GM12878 (cell line): ENCODE measurements at regions not wholly inside any gene's neighbourhood (a gene's known extent, or its start where the extent isn't known, plus 50 kb on each side); places are given as distances from the start of the nearest gene placed in this dataset.

Source experiments
- ATAC-seq: fragments of 200-7000 bp; cut with Tn5 transposase; 3 replicates; pipeline ENCODE4 v1.9.1; 2020; ENCODE audit warnings: mild to moderate bottlenecking, moderate library complexity
- BruUV-seq: library from RNA; stranded (reverse); fragments of 400-500 nt; replicated peaks from 2 replicates; lab custom pipeline; 2021; lab: Mats Ljungman, UMichigan
- CTCF ChIA-PET: fragments of 300-600 bp; sonication (Branson Sonifier 250); formaldehyde crosslinking; extraction: SDS; loops from one replicate; lab custom pipeline; 2021; ENCODE audit warnings: inconsistent platforms; lab: Yijun Ruan, JAX
- POLR2A ChIA-PET: fragments of 350-600 bp; formaldehyde crosslinking; extraction: SDS; loops from one replicate; lab custom pipeline; 2021; ENCODE audit warnings: inconsistent platforms; lab: Charles Lee
- RAD21 ChIA-PET: fragments of 300-600 bp; sonication (Branson Sonifier 250); formaldehyde crosslinking; loops from one replicate; lab custom pipeline; 2023; ENCODE audit warnings: antibody characterized with exemption; ENCODE audit not compliant: unreplicated experiment; lab: Charles Lee
- SMC1A ChIA-PET: fragments of 300-600 bp; sonication (Branson Sonifier 250); formaldehyde crosslinking; loops from one replicate; lab custom pipeline; 2023; ENCODE audit not compliant: unreplicated experiment, uncharacterized antibody; lab: Charles Lee
- DNase-seq: peaks from one replicate; pipeline ENCODE4 v3.0.0-alpha.2; 2011; ENCODE audit warnings: low read depth, low spot score
- FAIRE-seq: peaks from 3 replicates; lab custom pipeline; 2011; peaks lifted over from hg19 to GRCh38; lab: Jason Lieb, UNC
- H2AFZ ChIP-seq: 2 replicates; pipeline ENCODE4 v1.6.0; 2011; ENCODE audit warnings: low read depth, low read length, control low read depth; ENCODE audit not compliant: control insufficient read depth
- H3K27ac ChIP-seq: 2 replicates; pipeline ENCODE4 v1.5.1; 2011; ENCODE audit warnings: control low read depth; ENCODE audit not compliant: control insufficient read depth, insufficient read depth
- H3K27me3 ChIP-seq, 2 experiments: replicated peaks in 1 of 2; 2 replicates each; pipeline versions ENCODE4 v1.6.0 to v1.6.1; 2011; ENCODE audit warnings: low read length in 1 of 2; ENCODE audit not compliant: control insufficient read depth in 2 of 2, insufficient read depth in 2 of 2
- H3K36me3 ChIP-seq, 2 experiments: 2 replicates each; pipeline ENCODE4 v1.5.1; 2011; ENCODE audit warnings: low read length in 1 of 2; ENCODE audit not compliant: control insufficient read depth in 2 of 2, insufficient read depth in 2 of 2
- H3K4me1 ChIP-seq: 2 replicates; pipeline ENCODE4 v1.6.1; 2011; ENCODE audit warnings: mild to moderate bottlenecking, low read length, moderate library complexity, mixed read lengths; ENCODE audit not compliant: control insufficient read depth, insufficient read depth
- H3K4me2 ChIP-seq: 2 replicates; pipeline ENCODE4 v1.6.0; 2011; ENCODE audit warnings: control low read depth; ENCODE audit not compliant: control insufficient read depth, insufficient read depth
- H3K4me3 ChIP-seq: fragments of 200-600 bp; sonication (generic); 2 replicates; pipeline ENCODE4 v1.5.1; 2016
- H3K79me2 ChIP-seq: 2 replicates; pipeline ENCODE4 v1.6.0; 2011; ENCODE audit warnings: low read length; ENCODE audit not compliant: control insufficient read depth, insufficient read depth
- H3K9ac ChIP-seq: 2 replicates; pipeline ENCODE4 v1.8.0; 2011; ENCODE audit warnings: low read length, control low read depth, mixed read lengths; ENCODE audit not compliant: control insufficient read depth, insufficient read depth
- H3K9me3 ChIP-seq: replicated peaks from 3 replicates; pipeline ENCODE4 v1.5.1; 2011; ENCODE audit warnings: mild to moderate bottlenecking, low read length; ENCODE audit not compliant: control insufficient read depth, insufficient read depth
- H4K20me1 ChIP-seq: 2 replicates; pipeline ENCODE4 v1.6.0; 2011; ENCODE audit not compliant: control insufficient read depth, insufficient read depth
- IRF4 ChIP-seq: IDR thresholded peaks from 2 replicates; pipeline ENCODE4 v1.6.1; 2011; ENCODE audit warnings: low read depth, low read length
- SIX5 ChIP-seq: IDR thresholded peaks from 2 replicates; pipeline ENCODE4 v1.6.1; 2011; ENCODE audit warnings: mild to moderate bottlenecking, low read depth, low read length, moderate library complexity; ENCODE audit not compliant: severe bottlenecking
- SUPT20H ChIP-seq: IDR thresholded peaks from 2 replicates; pipeline ENCODE4 v1.6.1; 2011; ENCODE audit warnings: low read depth, mild to moderate bottlenecking, low read length, moderate library complexity, borderline replicate concordance; ENCODE audit not compliant: control insufficient read depth
- TCF3 ChIP-seq: IDR thresholded peaks from 2 replicates; pipeline ENCODE4 v1.6.1; 2012; ENCODE audit warnings: low read depth, mild to moderate bottlenecking, low read length, borderline replicate concordance; ENCODE audit not compliant: insufficient read depth
- ZBTB4 ChIP-seq: fragments of 450-650 bp; formaldehyde crosslinking; IDR thresholded peaks from 2 replicates; pipeline ENCODE4 v1.4.0; 2022; ENCODE audit warnings: mild to moderate bottlenecking, moderate library complexity
- whole genome bisulfite sequencing: methylation state at CpG from one replicate; pipeline ENCODE4 v1.1.6; 2016; ENCODE audit warnings: low lambda C conversion rate; ENCODE audit not compliant: insufficient replicate concordance, insufficient coverage; ENCODE audit errors: missing lambda C conversion rate; 5-methylcytosine and 5-hydroxymethylcytosine counted together
- in situ Hi-C: fragments of 300-500 bp; cut with MboI; formaldehyde crosslinking; loops from 9 replicates; pipeline ENCODE4 v1.14.3; 2018; ENCODE audit warnings: mixed read lengths
- intact Hi-C: fragments of 100-400 bp; cut with micrococcal nuclease; formaldehyde crosslinking; loops from one replicate; pipeline ENCODE4 v1.14.2; 2022; ENCODE audit not compliant: unreplicated experiment
- TF ChIP-seq, protein P1 (sequence below): IDR thresholded peaks from 2 replicates; pipeline ENCODE4 v1.6.1; 2011; ENCODE audit warnings: low read depth, low read length, improper control_type of control experiment, borderline replicate concordance

DNA sequence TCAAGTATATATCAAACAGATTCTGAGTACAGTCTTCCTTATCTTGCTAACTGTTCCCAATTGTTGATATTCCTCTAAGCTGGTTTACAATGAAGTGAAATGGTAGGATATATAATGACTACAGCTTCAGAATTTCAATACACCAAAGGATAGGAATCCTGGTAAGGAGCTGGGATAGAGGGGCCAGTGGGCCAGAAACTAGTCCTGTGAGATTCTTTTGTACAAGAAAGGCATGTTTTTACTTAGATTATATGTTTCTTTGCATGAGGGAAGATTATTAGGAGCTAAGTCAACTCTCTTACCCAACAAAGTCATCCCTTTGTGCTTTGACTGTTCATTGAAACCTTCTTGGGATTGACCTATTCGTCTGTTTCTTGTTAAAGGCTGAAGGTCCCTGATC lies 435.7 kb downstream of the PLK2 start:
- H3K9ac ChIP-seq = no peak overlapping the region
- no peak overlapping the region for H3K4me3 ChIP-seq
- no peak for FAIRE-seq
- no peaks in the 10 kb centered on the region for H3K79me2 ChIP-seq
- no peaks in the 10 kb centered on the region for H3K9me3 ChIP-seq
- CTCF ChIA-PET = no interaction called here
- POLR2A ChIA-PET = no interaction called here
- SMC1A ChIA-PET = no interaction called here
- no peak overlapping the region for H3K27ac ChIP-seq
- DNase-seq = no peak
- TF ChIP-seq IRF4 (no peak), SUPT20H (no peak), TCF3 (no peak), ZBTB4 (CRISPR knock-in tag) (no peak), SIX5 (no peak)
- TF ChIP-seq, protein P1, sequence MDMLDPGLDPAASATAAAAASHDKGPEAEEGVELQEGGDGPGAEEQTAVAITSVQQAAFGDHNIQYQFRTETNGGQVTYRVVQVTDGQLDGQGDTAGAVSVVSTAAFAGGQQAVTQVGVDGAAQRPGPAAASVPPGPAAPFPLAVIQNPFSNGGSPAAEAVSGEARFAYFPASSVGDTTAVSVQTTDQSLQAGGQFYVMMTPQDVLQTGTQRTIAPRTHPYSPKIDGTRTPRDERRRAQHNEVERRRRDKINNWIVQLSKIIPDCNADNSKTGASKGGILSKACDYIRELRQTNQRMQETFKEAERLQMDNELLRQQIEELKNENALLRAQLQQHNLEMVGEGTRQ = no peak
- BruUV-seq = no TSS peak
- in situ Hi-C loops = no loop called here
- H3K4me1 ChIP-seq = no peaks in the 10 kb centered on the region
- intact Hi-C loops = no loop called here
- H3K27me3 ChIP-seq = no peaks in the 10 kb centered on the region
- no peaks in the 10 kb centered on the region for H4K20me1 ChIP-seq
- H3K36me3 ChIP-seq = no peaks in the 10 kb centered on the region
- no peak overlapping the region for H2AFZ ChIP-seq
- no peak for ATAC-seq
- H3K4me2 ChIP-seq = no peak overlapping the region
- WGBS = 0% methylated on average over 1 of the region's 1 CpG
- RAD21 ChIA-PET = no interaction called here
